GM12873 (cell line): ENCODE measurements at regions not wholly inside any gene's neighbourhood (a gene's known extent, or its start where the extent isn't known, plus 50 kb on each side); places are given as distances from the start of the nearest gene placed in this dataset.

Experiments used
- CTCF ChIP-seq: IDR thresholded peaks from 2 replicates; pipeline ENCODE4 v1.5.1; 2012; ENCODE audit warnings: low read depth, mild to moderate bottlenecking, moderate library complexity, low read length, control low read depth; ENCODE audit not compliant: insufficient read depth; ENCODE audit errors: missing control alignments

GRCh38 chr20:53657732-53658131, 64.1 kb upstream of the ZNF217 start:
- no peak for TF ChIP-seq CTCF

GRCh38 chr20:53657279-53657678, 63.6 kb upstream of the ZNF217 start:
- no peak for TF ChIP-seq CTCF

GRCh38 chr20:53656293-53657202, 62.9 kb upstream of the ZNF217 start:
- no peak for TF ChIP-seq CTCF

- no peak for TF ChIP-seq CTCF
Observed at GRCh38 chr20:53655625-53656292, 62.1 kb upstream of the ZNF217 start.

GRCh38 chr20:53654932-53655624, 61.4 kb upstream of the ZNF217 start:
- no peak for TF ChIP-seq CTCF

GRCh38 chr20:53652859-53653517, 59.3 kb upstream of the ZNF217 start:
- TF ChIP-seq CTCF, result no peak
